SK-N-SH (cell line): ENCODE measurements at regions not wholly inside any gene's neighbourhood (a gene's known extent, or its start where the extent isn't known, plus 50 kb on each side); places are given as distances from the start of the nearest gene placed in this dataset.

ENCODE experiments used
- CTCF ChIA-PET: fragments of 300-600, 350-600 bp; formaldehyde crosslinking; extraction: SDS; loops from one replicate; lab custom pipeline; 2021; lab: Yijun Ruan, JAX
- POLR2A ChIA-PET: fragments of 350-600 bp; sonication (Branson Sonifier 250); formaldehyde crosslinking; extraction: SDS; loops from one replicate; lab custom pipeline; 2020; ENCODE audit warnings: antibody characterized with exemption, inconsistent platforms; lab: Yijun Ruan, JAX
- DNase-seq: peaks from one replicate; pipeline ENCODE4 v3.0.0; 2012
- H2AFZ ChIP-seq: fragments of 200-600 bp; sonication (generic); 2 replicates; pipeline ENCODE4 v1.8.1; 2016; ENCODE audit warnings: antibody characterized with exemption, mild to moderate bottlenecking, low read depth
- H3F3A ChIP-seq: fragments of 200-600 bp; sonication (generic); replicated peaks from 2 replicates; pipeline ENCODE3; 2016; ENCODE audit warnings: antibody characterized with exemption, mild to moderate bottlenecking; ENCODE audit not compliant: insufficient read depth
- H3K27ac ChIP-seq, 2 experiments: fragments of 200-500 bp in 1 of 2; fragments of 200-600 bp in 1 of 2; sonication (Bioruptor generic) in 1 of 2; sonication (generic), shearing (Covaris generic) in 1 of 2; 2 replicates each; pipeline versions ENCODE4 v1.5.1 to v1.6.1; 2014 to 2016; ENCODE audit warnings: low read depth in 2 of 2, inconsistent platforms in 1 of 2, low read length in 1 of 2, mild to moderate bottlenecking in 1 of 2, mixed read lengths in 1 of 2
- H3K27me3 ChIP-seq: fragments of 200-600 bp; sonication (generic), shearing (Covaris generic); 2 replicates; pipeline ENCODE4 v1.6.1; 2016; ENCODE audit warnings: mixed run types; ENCODE audit not compliant: insufficient read depth
- H3K36me3 ChIP-seq, 2 experiments: fragments of 200-500 bp in 1 of 2; fragments of 200-600 bp in 1 of 2; sonication (Bioruptor generic) in 1 of 2; sonication (generic) in 1 of 2; replicated peaks in 1 of 2; 2 replicates each; pipeline versions ENCODE3 to v1.5.1; 2014 to 2016; ENCODE audit warnings: low read length in 1 of 2, mild to moderate bottlenecking in 1 of 2; ENCODE audit not compliant: insufficient read depth in 2 of 2, control insufficient read depth in 1 of 2
- H3K4me1 ChIP-seq, 2 experiments: fragments of 200-500 bp in 1 of 2; fragments of 200-600 bp in 1 of 2; sonication (Bioruptor generic) in 1 of 2; sonication (generic), shearing (Covaris generic) in 1 of 2; 2 replicates each; pipeline versions ENCODE4 v1.5.1 to v1.6.1; 2014 to 2016; ENCODE audit warnings: low read depth in 1 of 2, low read length in 1 of 2, mixed run types in 1 of 2; ENCODE audit not compliant: insufficient read depth in 2 of 2, control insufficient read depth in 1 of 2
- H3K4me2 ChIP-seq: fragments of 200-600 bp; sonication (generic), shearing (Covaris generic); 2 replicates; pipeline ENCODE4 v1.6.1; 2017; ENCODE audit warnings: mixed run types
- H3K4me3 ChIP-seq, 2 experiments: fragments of 200-500 bp in 1 of 2; fragments of 200-600 bp in 1 of 2; sonication (Bioruptor generic) in 1 of 2; sonication (generic), shearing (Covaris generic) in 1 of 2; 2 replicates each; pipeline versions ENCODE4 v1.5.1 to v1.8.1; 2014 to 2016; ENCODE audit warnings: low read depth in 2 of 2, inconsistent platforms in 1 of 2, low read length in 1 of 2, mild to moderate bottlenecking in 1 of 2, mixed read lengths in 1 of 2, moderate library complexity in 1 of 2
- H3K79me2 ChIP-seq: fragments of 200-600 bp; sonication (generic); 2 replicates; pipeline ENCODE4 v1.8.1; 2017; ENCODE audit warnings: mild to moderate bottlenecking; ENCODE audit not compliant: insufficient read depth
- H3K9ac ChIP-seq: fragments of 200-600 bp; sonication (generic); 2 replicates; pipeline ENCODE4 v1.6.1; 2017; ENCODE audit warnings: mixed run types
- H3K9me2 ChIP-seq: fragments of 200-600 bp; sonication (generic); 2 replicates; pipeline ENCODE4 v1.6.1; 2017; ENCODE audit warnings: mixed run types
- H3K9me3 ChIP-seq: fragments of 200-600 bp; sonication (generic); 2 replicates; pipeline ENCODE4 v1.6.1; 2017; ENCODE audit warnings: mixed run types, mild to moderate bottlenecking, moderate library complexity
- H4K20me1 ChIP-seq: fragments of 200-600 bp; sonication (generic); 2 replicates; pipeline ENCODE4 v1.6.1; 2017; ENCODE audit warnings: mild to moderate bottlenecking, mixed run types; ENCODE audit not compliant: insufficient read depth
- ELF1 ChIP-seq: IDR thresholded peaks from 2 replicates; pipeline ENCODE4 v1.4.0; 2012
- EP300 ChIP-seq, 2 experiments: IDR thresholded peaks; 2 replicates each; pipeline versions ENCODE4 v1.4.0 to v1.6.1; 2012; ENCODE audit warnings: borderline replicate concordance in 1 of 2, low read depth in 1 of 2, low read length in 1 of 2
- FOSL2 ChIP-seq: IDR thresholded peaks from 2 replicates; pipeline ENCODE4 v1.4.0; 2012; ENCODE audit warnings: low read depth, mild to moderate bottlenecking, moderate library complexity, borderline replicate concordance
- FOXJ3 ChIP-seq: sonication (generic); formaldehyde crosslinking; IDR thresholded peaks from 2 replicates; pipeline ENCODE4 v1.5.1; 2020; ENCODE audit warnings: mild to moderate bottlenecking, missing genetic modification reagents
- FOXM1 ChIP-seq: IDR thresholded peaks from 2 replicates; pipeline ENCODE4 v1.4.0; 2012; ENCODE audit warnings: low read depth, mild to moderate bottlenecking
- MEF2A ChIP-seq: IDR thresholded peaks from 2 replicates; pipeline ENCODE4 v1.4.0; 2012; ENCODE audit warnings: low read depth, borderline replicate concordance
- MXI1 ChIP-seq: IDR thresholded peaks from 2 replicates; pipeline ENCODE4 v1.6.1; 2012; ENCODE audit warnings: mild to moderate bottlenecking, low read depth, low read length, improper control_type of control experiment
- NRF1 ChIP-seq: IDR thresholded peaks from 2 replicates; pipeline ENCODE4 v1.6.1; 2012; ENCODE audit warnings: low read depth, mild to moderate bottlenecking, low read length
- POLR2AphosphoS5 ChIP-seq: IDR thresholded peaks from 2 replicates; pipeline ENCODE4 v1.6.1; 2012; ENCODE audit warnings: low read depth, low read length
- RCOR1 ChIP-seq: fragments of 150-350 bp; IDR thresholded peaks from 2 replicates; pipeline ENCODE4 v1.6.1; 2017; ENCODE audit warnings: antibody characterized with exemption, low read length
- RXRA ChIP-seq: IDR thresholded peaks from 2 replicates; pipeline ENCODE4 v1.4.0; 2012; ENCODE audit warnings: low read depth, mild to moderate bottlenecking, borderline replicate concordance
- SIN3A ChIP-seq: IDR thresholded peaks from 2 replicates; pipeline ENCODE4 v1.6.1; 2012; ENCODE audit warnings: low read depth, mild to moderate bottlenecking, low read length, moderate library complexity, borderline replicate concordance
- SMC3 ChIP-seq: IDR thresholded peaks from 2 replicates; pipeline ENCODE4 v1.6.1; 2012; ENCODE audit warnings: low read depth, low read length, improper control_type of control experiment
- TCF12 ChIP-seq: IDR thresholded peaks from 2 replicates; pipeline ENCODE4 v1.4.0; 2012
- WGBS: methylation state at CpG from one replicate; pipeline ENCODE4 v1.1.6; 2017; ENCODE audit warnings: low lambda C conversion rate; 5-methylcytosine and 5-hydroxymethylcytosine counted together
- TF ChIP-seq, protein P1 (sequence below): IDR thresholded peaks from 2 replicates; pipeline ENCODE4 v1.6.1; 2012; ENCODE audit warnings: mild to moderate bottlenecking, low read depth, low read length, moderate library complexity
- TF ChIP-seq, protein P2 (sequence below): IDR thresholded peaks from 2 replicates; pipeline ENCODE4 v1.4.0; 2012; ENCODE audit warnings: low read depth, borderline replicate concordance
- TF ChIP-seq, protein P3 (sequence below): IDR thresholded peaks from 2 replicates; pipeline ENCODE4 v1.4.0; 2012; ENCODE audit warnings: low read depth, borderline replicate concordance

DNA sequence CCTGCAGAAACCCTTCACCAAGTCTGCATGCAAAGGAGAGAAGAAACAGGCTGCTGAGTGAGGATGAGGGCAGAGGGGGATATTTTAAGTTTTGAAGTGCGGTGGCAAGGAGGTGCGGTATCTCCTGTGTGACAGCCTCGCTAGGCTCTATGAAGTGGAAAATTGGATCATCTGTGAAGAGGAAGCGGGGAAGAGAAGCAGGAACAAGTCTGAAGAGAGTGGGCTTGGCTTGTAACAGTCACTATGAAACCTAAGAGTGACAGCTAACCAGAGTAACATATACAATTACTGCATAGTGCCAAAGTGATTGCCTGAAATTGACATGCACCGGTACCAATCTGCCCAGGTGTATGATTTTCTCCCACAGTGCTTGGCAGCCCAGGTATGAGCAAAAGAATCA lies 287.5 kb upstream of the KLF14 start:
- Histone ChIP-seq H4K20me1 (peaks cover 11% of the 10 kb centered on the region), H3K27ac (no peak overlapping the region), H3K4me2 (no peak overlapping the region), H3K79me2 (peaks cover 50% of the 10 kb centered on the region), H3K4me1 (peaks cover 0 to 3% of the 10 kb centered on the region in 2 experiments; a peak in 1 of 4 replicates), H2AFZ (no peak overlapping the region), H3F3A (no peaks in the 10 kb centered on the region), H3K36me3 (peaks cover 0 to 10% of the 10 kb centered on the region in 2 experiments)
- 97% methylated on average over 5 of the region's 5 CpGs for WGBS
- POLR2A ChIA-PET = no interaction called here
- DNase-seq = no peak
- CTCF ChIA-PET = interaction anchor here (1.0 to 2.7 kb wide), 4 partner anchors 19 to 39 kb away, joined by 3 to 13 read pairs (median 10); no protein-coding TSS in a partner anchor
- TF ChIP-seq MEF2A (no peak), POLR2AphosphoS5 (no peak), SIN3A (no peak), EP300 (IDR thresholded peaks at IDR 0.05; ENCODE audit: borderline replicate concordance in 1 of 2, low read depth in 1 of 2, low read length in 1 of 2) (no peak), MXI1 (no peak)
- TF ChIP-seq, protein P1, sequence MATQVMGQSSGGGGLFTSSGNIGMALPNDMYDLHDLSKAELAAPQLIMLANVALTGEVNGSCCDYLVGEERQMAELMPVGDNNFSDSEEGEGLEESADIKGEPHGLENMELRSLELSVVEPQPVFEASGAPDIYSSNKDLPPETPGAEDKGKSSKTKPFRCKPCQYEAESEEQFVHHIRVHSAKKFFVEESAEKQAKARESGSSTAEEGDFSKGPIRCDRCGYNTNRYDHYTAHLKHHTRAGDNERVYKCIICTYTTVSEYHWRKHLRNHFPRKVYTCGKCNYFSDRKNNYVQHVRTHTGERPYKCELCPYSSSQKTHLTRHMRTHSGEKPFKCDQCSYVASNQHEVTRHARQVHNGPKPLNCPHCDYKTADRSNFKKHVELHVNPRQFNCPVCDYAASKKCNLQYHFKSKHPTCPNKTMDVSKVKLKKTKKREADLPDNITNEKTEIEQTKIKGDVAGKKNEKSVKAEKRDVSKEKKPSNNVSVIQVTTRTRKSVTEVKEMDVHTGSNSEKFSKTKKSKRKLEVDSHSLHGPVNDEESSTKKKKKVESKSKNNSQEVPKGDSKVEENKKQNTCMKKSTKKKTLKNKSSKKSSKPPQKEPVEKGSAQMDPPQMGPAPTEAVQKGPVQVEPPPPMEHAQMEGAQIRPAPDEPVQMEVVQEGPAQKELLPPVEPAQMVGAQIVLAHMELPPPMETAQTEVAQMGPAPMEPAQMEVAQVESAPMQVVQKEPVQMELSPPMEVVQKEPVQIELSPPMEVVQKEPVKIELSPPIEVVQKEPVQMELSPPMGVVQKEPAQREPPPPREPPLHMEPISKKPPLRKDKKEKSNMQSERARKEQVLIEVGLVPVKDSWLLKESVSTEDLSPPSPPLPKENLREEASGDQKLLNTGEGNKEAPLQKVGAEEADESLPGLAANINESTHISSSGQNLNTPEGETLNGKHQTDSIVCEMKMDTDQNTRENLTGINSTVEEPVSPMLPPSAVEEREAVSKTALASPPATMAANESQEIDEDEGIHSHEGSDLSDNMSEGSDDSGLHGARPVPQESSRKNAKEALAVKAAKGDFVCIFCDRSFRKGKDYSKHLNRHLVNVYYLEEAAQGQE = no peak
- TF ChIP-seq, all 33 proteins: peak for 0
- Histone ChIP-seq H3K9ac (no peak overlapping the region), H3K27me3 (no peaks in the 10 kb centered on the region), H3K9me3 (no peaks in the 10 kb centered on the region), H3K9me2 (no peaks in the 10 kb centered on the region), H3K4me3 (no peak overlapping the region)

DNA sequence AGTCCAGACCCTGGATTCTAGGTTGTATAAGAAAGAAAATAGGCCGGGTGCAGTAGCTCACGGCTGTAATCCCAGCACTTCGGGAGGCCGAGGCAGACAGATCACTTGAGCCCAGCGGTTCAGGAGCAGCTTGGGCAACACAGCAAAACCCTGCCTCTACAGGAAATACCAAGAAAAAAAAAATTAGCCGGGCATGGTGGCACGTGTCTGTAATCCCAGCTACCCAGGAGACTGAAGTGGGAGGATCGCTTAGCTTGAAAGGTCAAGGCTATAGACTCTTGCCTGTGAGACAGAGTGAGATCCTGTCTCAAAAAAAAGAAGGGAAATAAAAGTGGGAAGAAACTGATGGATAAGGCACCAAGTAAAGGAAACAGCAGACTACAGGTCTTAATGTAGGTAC lies 287.9 kb upstream of the KLF14 start:
- Histone ChIP-seq H3F3A (peaks cover 3% of the 10 kb centered on the region), H3K9me3 (no peaks in the 10 kb centered on the region), H3K36me3 (peaks cover 0 to 10% of the 10 kb centered on the region in 2 experiments), H3K4me3 (no peak overlapping the region), H4K20me1 (peaks cover 12% of the 10 kb centered on the region), H3K79me2 (peaks cover 46% of the 10 kb centered on the region), H3K4me2 (no peak overlapping the region), H3K9me2 (no peaks in the 10 kb centered on the region), H2AFZ (no peak overlapping the region), H3K4me1 (peaks cover 0 to 8% of the 10 kb centered on the region in 2 experiments; a peak in 2 of 4 replicates), H3K27me3 (no peaks in the 10 kb centered on the region), H3K9ac (no peak overlapping the region), H3K27ac (no peak overlapping the region)
- DNase-seq = no peak
- CTCF ChIA-PET = interaction anchor here (1.0 to 1.9 kb wide), 3 partner anchors 20 to 125 kb away, joined by 3 to 10 read pairs (median 3); no protein-coding TSS in a partner anchor
- POLR2A ChIA-PET = no interaction called here
- WGBS = 90% methylated on average over 8 of the region's 8 CpGs
- no peak for TF ChIP-seq POLR2AphosphoS5
- TF ChIP-seq NRF1 = no peak
- no peak for TF ChIP-seq SMC3
- no peak for TF ChIP-seq MEF2A
- TF ChIP-seq FOSL2 = no peak
- TF ChIP-seq TCF12 = no peak
- TF ChIP-seq FOXM1 = no peak
- TF ChIP-seq, protein P1 = no peak
- TF ChIP-seq, protein P2, sequence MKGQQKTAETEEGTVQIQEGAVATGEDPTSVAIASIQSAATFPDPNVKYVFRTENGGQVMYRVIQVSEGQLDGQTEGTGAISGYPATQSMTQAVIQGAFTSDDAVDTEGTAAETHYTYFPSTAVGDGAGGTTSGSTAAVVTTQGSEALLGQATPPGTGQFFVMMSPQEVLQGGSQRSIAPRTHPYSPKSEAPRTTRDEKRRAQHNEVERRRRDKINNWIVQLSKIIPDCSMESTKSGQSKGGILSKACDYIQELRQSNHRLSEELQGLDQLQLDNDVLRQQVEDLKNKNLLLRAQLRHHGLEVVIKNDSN = no peak
- TF ChIP-seq EP300 (IDR thresholded peaks at IDR 0.05; ENCODE audit: borderline replicate concordance in 1 of 2, low read depth in 1 of 2, low read length in 1 of 2) = no peak
- TF ChIP-seq RCOR1 = no peak
- TF ChIP-seq SIN3A = no peak
- no peak for TF ChIP-seq FOXJ3 (CRISPR knock-in tag)
- TF ChIP-seq MXI1 = no peak
- TF ChIP-seq, protein P3, sequence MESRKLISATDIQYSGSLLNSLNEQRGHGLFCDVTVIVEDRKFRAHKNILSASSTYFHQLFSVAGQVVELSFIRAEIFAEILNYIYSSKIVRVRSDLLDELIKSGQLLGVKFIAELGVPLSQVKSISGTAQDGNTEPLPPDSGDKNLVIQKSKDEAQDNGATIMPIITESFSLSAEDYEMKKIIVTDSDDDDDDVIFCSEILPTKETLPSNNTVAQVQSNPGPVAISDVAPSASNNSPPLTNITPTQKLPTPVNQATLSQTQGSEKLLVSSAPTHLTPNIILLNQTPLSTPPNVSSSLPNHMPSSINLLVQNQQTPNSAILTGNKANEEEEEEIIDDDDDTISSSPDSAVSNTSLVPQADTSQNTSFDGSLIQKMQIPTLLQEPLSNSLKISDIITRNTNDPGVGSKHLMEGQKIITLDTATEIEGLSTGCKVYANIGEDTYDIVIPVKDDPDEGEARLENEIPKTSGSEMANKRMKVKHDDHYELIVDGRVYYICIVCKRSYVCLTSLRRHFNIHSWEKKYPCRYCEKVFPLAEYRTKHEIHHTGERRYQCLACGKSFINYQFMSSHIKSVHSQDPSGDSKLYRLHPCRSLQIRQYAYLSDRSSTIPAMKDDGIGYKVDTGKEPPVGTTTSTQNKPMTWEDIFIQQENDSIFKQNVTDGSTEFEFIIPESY = no peak
- TF ChIP-seq RXRA = no peak
- no peak for TF ChIP-seq ELF1
